ENCODE measurements at regions not wholly inside any gene's neighbourhood (a gene's known extent, or its start where the extent isn't known, plus 50 kb on each side); places are given as distances from the start of the nearest gene placed in this dataset.

GRCh38 chr5:99674101-99674500 is 745.3 kb upstream of the CHD1 start:
- no peak for TF ChIP-seq CTCF (IDR thresholded peaks at IDR 0.05)

GRCh38 chr5:99664972-99665371 is 736.2 kb upstream of the CHD1 start:
- no peak for TF ChIP-seq CTCF (IDR thresholded peaks at IDR 0.05)

GRCh38 chr5:99651298-99651697 is 722.5 kb upstream of the CHD1 start:
- TF ChIP-seq CTCF (IDR thresholded peaks at IDR 0.05) = no peak

- TF ChIP-seq CTCF (IDR thresholded peaks at IDR 0.05) = no peak
Measured at GRCh38 chr5:99646011-99646647, 717.3 kb upstream of the CHD1 start.

GRCh38 chr5:99644822-99645221 is 716.0 kb upstream of the CHD1 start:
- no peak for TF ChIP-seq CTCF (IDR thresholded peaks at IDR 0.05)

GRCh38 chr5:99640646-99641045 is 711.8 kb upstream of the CHD1 start:
- TF ChIP-seq CTCF (IDR thresholded peaks at IDR 0.05) = no peak

GRCh38 chr5:99639905-99640304 is 711.1 kb upstream of the CHD1 start:
- no peak for TF ChIP-seq CTCF (IDR thresholded peaks at IDR 0.05)

GRCh38 chr5:99636663-99637062 is 707.9 kb upstream of the CHD1 start:
- no peak for TF ChIP-seq CTCF (IDR thresholded peaks at IDR 0.05)
